ENCODE measurements at regions not wholly inside any gene's neighbourhood (a gene's known extent, or its start where the extent isn't known, plus 50 kb on each side); places are given as distances from the start of the nearest gene placed in this dataset.

DNA sequence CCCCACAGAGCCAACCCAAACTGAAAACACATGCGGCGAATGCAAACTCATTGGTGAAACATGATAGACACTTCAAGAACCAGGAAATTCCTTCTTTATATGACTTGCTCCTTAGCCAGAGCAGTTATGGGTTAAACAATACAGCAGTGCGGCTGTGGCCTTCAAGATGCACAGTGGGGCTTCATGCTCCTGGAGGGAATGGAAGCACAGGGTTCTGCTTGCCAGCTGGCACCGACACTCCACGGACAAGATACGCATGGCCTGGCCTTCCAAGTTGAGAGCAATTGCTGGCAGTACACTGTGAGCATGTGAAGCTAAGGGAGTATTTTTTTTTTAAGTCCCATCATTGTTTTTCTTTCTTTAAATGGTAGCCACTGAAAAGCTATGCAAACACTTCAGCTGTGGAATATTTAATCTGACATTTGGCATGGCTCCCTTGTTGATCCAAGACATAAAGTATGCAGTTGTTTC is 451.6 kb upstream of the CD180 start:
- H3K9me3 ChIP-seq = peaks cover 0 to 11% (median 0%) of the 10 kb centered on the region in 4 donors
- H3K27ac ChIP-seq = peak overlapping the region in 2 of 4 donors; percentile 65 to 77
- no peaks in the 10 kb centered on the region for H3K27me3 ChIP-seq
- no peak overlapping the region for H3K4me3 ChIP-seq
- peaks cover 0 to 55% (median 7%) of the 10 kb centered on the region in 4 donors for H3K4me1 ChIP-seq
- TF ChIP-seq, protein P1, sequence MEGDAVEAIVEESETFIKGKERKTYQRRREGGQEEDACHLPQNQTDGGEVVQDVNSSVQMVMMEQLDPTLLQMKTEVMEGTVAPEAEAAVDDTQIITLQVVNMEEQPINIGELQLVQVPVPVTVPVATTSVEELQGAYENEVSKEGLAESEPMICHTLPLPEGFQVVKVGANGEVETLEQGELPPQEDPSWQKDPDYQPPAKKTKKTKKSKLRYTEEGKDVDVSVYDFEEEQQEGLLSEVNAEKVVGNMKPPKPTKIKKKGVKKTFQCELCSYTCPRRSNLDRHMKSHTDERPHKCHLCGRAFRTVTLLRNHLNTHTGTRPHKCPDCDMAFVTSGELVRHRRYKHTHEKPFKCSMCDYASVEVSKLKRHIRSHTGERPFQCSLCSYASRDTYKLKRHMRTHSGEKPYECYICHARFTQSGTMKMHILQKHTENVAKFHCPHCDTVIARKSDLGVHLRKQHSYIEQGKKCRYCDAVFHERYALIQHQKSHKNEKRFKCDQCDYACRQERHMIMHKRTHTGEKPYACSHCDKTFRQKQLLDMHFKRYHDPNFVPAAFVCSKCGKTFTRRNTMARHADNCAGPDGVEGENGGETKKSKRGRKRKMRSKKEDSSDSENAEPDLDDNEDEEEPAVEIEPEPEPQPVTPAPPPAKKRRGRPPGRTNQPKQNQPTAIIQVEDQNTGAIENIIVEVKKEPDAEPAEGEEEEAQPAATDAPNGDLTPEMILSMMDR (IDR thresholded peaks at IDR 0.05) = no peak
- TF ChIP-seq POLR2A (IDR thresholded peaks at IDR 0.05) (peak in 1 of 2 donors; percentile 8), EP300 (IDR thresholded peaks at IDR 0.05) (peak in 1 of 2 donors; percentile 86)
- WGBS, 2 donors = 28 to 37% methylated on average over 6 of the region's 6 CpGs
- DNase-seq (ENCODE audit: low spot score in 2 of 2) = peak; percentile 67 to 77
- H3K36me3 ChIP-seq = no peaks in the 10 kb centered on the region

DNA sequence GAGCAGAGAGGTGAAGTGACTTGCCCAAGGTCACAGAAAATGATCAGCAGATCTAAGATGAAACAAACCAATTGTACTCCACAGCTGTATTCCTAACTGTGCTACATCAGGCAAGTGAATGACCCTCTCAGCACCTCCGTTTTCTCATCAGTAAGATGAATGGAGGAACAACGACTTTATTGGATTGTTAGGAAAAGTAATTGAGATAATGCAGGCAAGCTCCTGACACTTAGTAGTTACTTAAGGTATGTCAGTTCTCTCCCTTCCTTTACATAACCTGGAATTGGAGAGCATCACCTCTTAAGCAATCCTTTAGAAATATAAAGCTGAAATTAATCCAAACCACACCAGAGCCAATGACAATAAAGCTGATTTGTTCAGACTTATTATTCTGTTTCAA is 451.2 kb upstream of the CD180 start:
- H3K27me3 ChIP-seq = no peaks in the 10 kb centered on the region
- no peak overlapping the region for H3K4me3 ChIP-seq
- no peak for DNase-seq (ENCODE audit: low spot score in 2 of 2)
- no peaks in the 10 kb centered on the region for H3K36me3 ChIP-seq
- TF ChIP-seq EP300 (IDR thresholded peaks at IDR 0.05) (no peak), POLR2A (IDR thresholded peaks at IDR 0.05) (no peak)
- TF ChIP-seq, protein P1 (IDR thresholded peaks at IDR 0.05) = no peak
- peak overlapping the region in 2 of 4 donors; percentile 65 to 77 for H3K27ac ChIP-seq
- peaks cover 0 to 11% (median 0%) of the 10 kb centered on the region in 4 donors for H3K9me3 ChIP-seq
- H3K4me1 ChIP-seq = peaks cover 0 to 55% (median 7%) of the 10 kb centered on the region in 4 donors
- 68 to 74% methylated on average over 2 of the region's 2 CpGs for WGBS, 2 donors

DNA sequence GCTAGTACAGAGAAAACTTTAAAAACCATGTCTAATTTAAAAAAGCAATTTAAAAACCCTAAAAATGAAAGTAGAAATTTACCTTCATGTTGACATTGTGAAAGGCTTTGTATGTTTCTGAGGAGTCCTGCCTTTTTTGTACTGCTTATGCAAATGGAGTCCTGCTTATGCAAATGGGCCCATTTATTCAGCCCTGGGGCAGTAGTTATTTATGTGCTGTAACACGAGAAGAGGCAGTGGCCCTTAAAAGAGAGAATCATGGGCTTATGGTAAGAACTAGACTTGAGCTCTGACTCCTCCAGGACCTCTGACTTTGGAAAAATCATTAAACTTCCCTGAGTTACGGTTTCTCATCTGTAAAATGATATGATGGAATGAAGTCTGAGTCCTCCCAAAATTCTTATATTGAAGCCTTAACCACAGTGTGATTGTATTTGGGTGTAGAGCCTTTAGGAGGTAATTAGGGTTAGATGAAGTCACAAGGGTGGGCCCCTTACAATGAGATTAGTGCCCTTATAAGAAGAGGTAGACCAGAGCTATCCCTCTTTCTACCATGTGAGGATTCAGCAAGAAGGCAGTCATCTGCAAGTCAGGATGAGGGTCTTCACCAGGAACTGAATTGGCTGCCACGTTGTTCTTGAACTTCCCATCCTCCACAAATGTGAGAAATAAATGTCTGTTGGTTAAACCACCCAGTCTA is 447.8 kb upstream of the CD180 start:
- WGBS, 2 donors = 89 to 93% methylated on average over 3 of the region's 3 CpGs
- no peak overlapping the region for H3K4me3 ChIP-seq
- H3K36me3 ChIP-seq = no peaks in the 10 kb centered on the region
- H3K27ac ChIP-seq = peak overlapping the region in 1 of 4 donors; percentile 10
- TF ChIP-seq EP300 (IDR thresholded peaks at IDR 0.05) (no peak), POLR2A (IDR thresholded peaks at IDR 0.05) (no peak)
- TF ChIP-seq, protein P1 (IDR thresholded peaks at IDR 0.05) = no peak
- H3K4me1 ChIP-seq = peaks cover 0 to 45% (median 9%) of the 10 kb centered on the region in 4 donors
- no peaks in the 10 kb centered on the region for H3K27me3 ChIP-seq
- no peak for DNase-seq (ENCODE audit: low spot score in 2 of 2)
- peaks cover 0 to 11% (median 0%) of the 10 kb centered on the region in 4 donors for H3K9me3 ChIP-seq

DNA sequence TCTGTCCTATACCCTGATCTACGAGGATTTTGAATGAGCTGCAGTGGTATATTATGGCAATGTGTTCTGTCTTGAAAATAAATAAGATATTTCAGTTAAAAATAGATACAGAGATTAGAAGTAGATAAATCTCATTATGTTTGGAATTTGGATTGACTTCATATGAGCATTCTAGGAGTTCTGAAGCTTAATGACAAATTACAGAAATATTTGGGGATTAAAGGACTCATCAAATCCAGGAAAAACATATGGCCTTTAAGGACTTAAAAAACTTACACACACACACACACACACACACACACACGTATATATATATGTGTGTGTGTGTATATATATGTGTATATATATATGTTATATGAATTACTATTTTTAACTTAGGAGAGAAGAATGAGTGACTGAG is 446.9 kb upstream of the CD180 start:
- Histone ChIP-seq H3K27me3 (no peaks in the 10 kb centered on the region), H3K4me3 (no peak overlapping the region), H3K4me1 (peaks cover 0 to 42% (median 7%) of the 10 kb centered on the region in 4 donors), H3K36me3 (no peaks in the 10 kb centered on the region), H3K9me3 (peaks cover 0 to 11% (median 0%) of the 10 kb centered on the region in 4 donors), H3K27ac (peak overlapping the region in 2 of 4 donors; percentile 14 to 59)
- 82 to 83% methylated on average over 2 of the region's 2 CpGs for WGBS, 2 donors
- no peak for DNase-seq (ENCODE audit: low spot score in 2 of 2)
- TF ChIP-seq EP300 (IDR thresholded peaks at IDR 0.05) (no peak), POLR2A (IDR thresholded peaks at IDR 0.05) (no peak)
- TF ChIP-seq, protein P1 (IDR thresholded peaks at IDR 0.05) = no peak

DNA sequence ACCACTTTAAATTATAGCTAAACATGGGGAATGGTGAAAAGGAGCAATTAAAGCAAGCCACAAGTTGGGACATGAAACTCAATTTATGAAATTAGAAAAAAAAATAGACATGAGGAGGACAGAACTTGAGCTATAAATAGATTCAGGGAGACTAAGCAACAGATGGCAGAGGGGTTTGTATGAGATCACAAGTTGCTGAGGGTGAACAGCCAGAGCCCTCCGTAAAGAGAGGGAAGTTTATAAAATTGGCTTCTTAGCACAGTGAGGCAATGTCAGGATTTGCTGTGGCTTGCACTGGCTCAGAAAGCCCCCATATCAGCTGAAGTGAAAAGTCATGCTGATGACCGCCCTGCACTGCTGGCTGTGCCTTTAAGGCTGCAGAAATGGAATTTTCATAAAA is 443.4 kb upstream of the CD180 start:
- 27 to 49% methylated on average over 2 of the region's 2 CpGs for WGBS, 2 donors
- TF ChIP-seq, protein P1 (IDR thresholded peaks at IDR 0.05) = no peak
- no peak for TF ChIP-seq POLR2A (IDR thresholded peaks at IDR 0.05)
- TF ChIP-seq EP300 (IDR thresholded peaks at IDR 0.05) = no peak
- peaks cover 0 to 30% (median 4%) of the 10 kb centered on the region in 4 donors for H3K4me1 ChIP-seq
- DNase-seq (ENCODE audit: low spot score in 2 of 2) = no peak
- peak overlapping the region in 3 of 4 donors; percentile 11 to 65 (median 60) for H3K27ac ChIP-seq
- H3K9me3 ChIP-seq = peaks cover 0 to 11% (median 0%) of the 10 kb centered on the region in 4 donors
- no peaks in the 10 kb centered on the region for H3K36me3 ChIP-seq
- H3K4me3 ChIP-seq = no peak overlapping the region
- H3K27me3 ChIP-seq = no peaks in the 10 kb centered on the region

Measured in tibial nerve (tissue), 4 donors.